Mucosa of descending colon (tissue), 3 donors: ENCODE measurements at regions not wholly inside any gene's neighbourhood (a gene's known extent, or its start where the extent isn't known, plus 50 kb on each side); places are given as distances from the start of the nearest gene placed in this dataset.

ENCODE experiments used
- ATAC-seq: fragments of 200-7000 bp; cut with Tn5 transposase; one replicate; pipeline ENCODE4 v1.9.1; 2020; ENCODE audit warnings: mild to moderate bottlenecking, moderate library complexity
- DNase-seq, 3 donors: peaks; one replicate each; pipeline ENCODE4 v3.0.0-alpha.2; 2020
- H3K36me3 ChIP-seq: fragments of 200-600 bp; one replicate; pipeline ENCODE4 v1.8.0; 2021; ENCODE audit warnings: low read depth, mild to moderate bottlenecking
- H3K4me1 ChIP-seq: fragments of 200-600 bp; one replicate; pipeline ENCODE4 v1.8.0; 2021; ENCODE audit warnings: low read depth, mild to moderate bottlenecking
- H3K4me3 ChIP-seq: fragments of 200-600 bp; one replicate; pipeline ENCODE4 v1.8.0; 2021; ENCODE audit warnings: mild to moderate bottlenecking
- H3K9me3 ChIP-seq: fragments of 200-600 bp; one replicate; pipeline ENCODE4 v1.8.0; 2021; ENCODE audit warnings: mild to moderate bottlenecking
- intact Hi-C, 2 donors: fragments of 100-400 bp; cut with DNase I in 1 of 2; cut with micrococcal nuclease in 1 of 2; formaldehyde crosslinking; loops; one replicate each; pipeline versions ENCODE4 v1.11.0 to v1.11.1; 2022; cut with DNase I, micrococcal nuclease
- TF ChIP-seq, protein P1 (sequence below): fragments of 200-600 bp; IDR thresholded peaks from one replicate; pipeline ENCODE4 v1.8.0; 2022; ENCODE audit warnings: antibody characterized with exemption, mild to moderate bottlenecking
- donor health status: DM: no; HTN: no; CAD: no; lungs with moderate emphysema.
- donor health status: DM: no; HTN: no; CAD: no.
- donor health status: DM: no; HTN: yes; CAD: no.

DNA sequence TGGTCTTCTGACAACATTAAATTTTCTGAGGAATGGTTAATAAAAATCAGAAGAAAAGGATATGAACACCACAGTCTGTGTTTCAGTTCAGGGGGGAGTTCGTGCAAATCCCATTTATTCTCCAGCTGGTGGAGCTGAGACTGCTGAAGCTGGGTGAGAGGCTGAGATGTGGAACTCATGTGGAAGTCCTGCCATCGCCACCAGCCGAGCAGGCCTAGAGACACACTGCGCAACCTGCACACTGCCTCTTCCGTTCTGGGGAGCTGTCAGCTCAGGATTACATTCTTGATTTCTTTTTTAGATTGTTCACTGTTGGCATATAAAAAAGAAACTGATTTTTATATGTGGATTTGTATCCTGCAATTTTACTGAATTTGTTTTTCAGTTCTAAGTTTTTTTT lies 66.6 kb upstream of the ELOVL6 start:
- TF ChIP-seq, protein P1, sequence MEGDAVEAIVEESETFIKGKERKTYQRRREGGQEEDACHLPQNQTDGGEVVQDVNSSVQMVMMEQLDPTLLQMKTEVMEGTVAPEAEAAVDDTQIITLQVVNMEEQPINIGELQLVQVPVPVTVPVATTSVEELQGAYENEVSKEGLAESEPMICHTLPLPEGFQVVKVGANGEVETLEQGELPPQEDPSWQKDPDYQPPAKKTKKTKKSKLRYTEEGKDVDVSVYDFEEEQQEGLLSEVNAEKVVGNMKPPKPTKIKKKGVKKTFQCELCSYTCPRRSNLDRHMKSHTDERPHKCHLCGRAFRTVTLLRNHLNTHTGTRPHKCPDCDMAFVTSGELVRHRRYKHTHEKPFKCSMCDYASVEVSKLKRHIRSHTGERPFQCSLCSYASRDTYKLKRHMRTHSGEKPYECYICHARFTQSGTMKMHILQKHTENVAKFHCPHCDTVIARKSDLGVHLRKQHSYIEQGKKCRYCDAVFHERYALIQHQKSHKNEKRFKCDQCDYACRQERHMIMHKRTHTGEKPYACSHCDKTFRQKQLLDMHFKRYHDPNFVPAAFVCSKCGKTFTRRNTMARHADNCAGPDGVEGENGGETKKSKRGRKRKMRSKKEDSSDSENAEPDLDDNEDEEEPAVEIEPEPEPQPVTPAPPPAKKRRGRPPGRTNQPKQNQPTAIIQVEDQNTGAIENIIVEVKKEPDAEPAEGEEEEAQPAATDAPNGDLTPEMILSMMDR = no peak
- DNase-seq (no peak), ATAC-seq (no peak)
- Histone ChIP-seq H3K4me1 (no peaks in the 10 kb centered on the region), H3K9me3 (no peaks in the 10 kb centered on the region), H3K36me3 (no peaks in the 10 kb centered on the region), H3K4me3 (no peak overlapping the region)
- intact Hi-C loops = no loop called here

DNA sequence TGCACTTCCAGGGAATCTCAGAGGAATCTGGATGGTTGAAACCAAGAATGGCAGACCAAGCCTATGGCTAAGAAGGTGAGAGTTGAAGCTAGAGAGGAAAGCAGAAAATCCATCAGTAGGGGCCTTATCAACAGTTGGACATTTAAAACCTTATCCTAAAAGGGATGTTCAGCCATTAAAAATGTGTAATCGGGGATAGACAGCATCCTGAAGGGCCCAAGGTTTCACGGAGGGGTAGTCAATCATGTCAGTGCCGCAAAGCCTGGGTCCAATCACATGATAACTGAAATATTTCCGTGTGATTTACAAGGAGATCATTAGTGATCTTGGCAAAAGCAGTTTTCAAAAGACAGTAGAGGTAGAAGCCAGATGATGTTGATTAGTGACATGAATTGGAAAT lies 61.9 kb upstream of the ELOVL6 start:
- TF ChIP-seq, protein P1 = no peak
- no peaks in the 10 kb centered on the region for H3K36me3 ChIP-seq
- no peaks in the 10 kb centered on the region for H3K9me3 ChIP-seq
- DNase-seq (no peak), ATAC-seq (no peak)
- no peaks in the 10 kb centered on the region for H3K4me1 ChIP-seq
- intact Hi-C loops = no loop called here
- H3K4me3 ChIP-seq = no peak overlapping the region

DNA sequence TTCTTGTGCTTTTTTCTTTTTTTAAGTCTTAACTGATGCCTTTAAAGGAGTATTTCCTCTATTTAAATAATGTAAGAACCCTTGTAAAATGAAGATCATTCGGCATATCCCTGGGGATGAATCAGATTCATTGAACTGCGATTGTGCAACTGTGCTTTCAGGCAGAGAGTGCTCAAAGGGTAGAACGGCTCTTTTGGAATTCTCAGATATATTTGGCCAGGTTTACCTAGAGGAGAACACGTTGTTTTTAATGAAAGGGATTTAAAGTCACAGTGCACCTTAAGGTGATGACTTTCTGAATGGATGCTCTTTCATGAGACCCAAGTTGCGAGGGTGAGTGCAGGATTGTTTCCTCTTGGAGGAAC lies 51.6 kb upstream of the ELOVL6 start:
- H3K4me3 ChIP-seq = no peak overlapping the region
- H3K9me3 ChIP-seq = no peaks in the 10 kb centered on the region
- no peaks in the 10 kb centered on the region for H3K36me3 ChIP-seq
- DNase-seq = no peak
- TF ChIP-seq, protein P1 = no peak
- intact Hi-C loops = no loop called here
- no peaks in the 10 kb centered on the region for H3K4me1 ChIP-seq
- ATAC-seq = no peak

DNA sequence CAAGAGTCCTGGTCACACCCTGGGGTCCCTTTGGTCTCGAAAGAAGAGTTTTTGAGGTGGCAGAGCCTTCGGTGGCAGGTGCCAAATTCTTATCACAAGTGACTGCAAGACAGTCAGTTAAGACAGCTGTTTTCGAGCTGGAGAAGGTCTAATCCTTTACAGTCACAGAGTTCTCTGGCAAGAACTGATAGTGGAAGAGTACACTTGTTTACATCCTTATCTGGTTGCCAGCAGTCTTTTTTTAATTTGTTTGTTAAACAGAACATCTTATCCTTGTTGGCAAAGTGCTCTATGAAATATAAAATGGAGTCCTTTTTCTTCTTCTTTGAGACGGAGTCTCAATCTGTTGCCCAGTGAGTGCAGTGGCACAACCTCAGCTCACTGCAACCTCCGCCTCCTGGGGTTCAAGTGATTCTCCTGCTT lies 50.4 kb upstream of the ELOVL6 start:
- Histone ChIP-seq H3K9me3 (no peaks in the 10 kb centered on the region), H3K4me1 (no peaks in the 10 kb centered on the region), H3K36me3 (no peaks in the 10 kb centered on the region), H3K4me3 (no peak overlapping the region)
- ATAC-seq (no peak), DNase-seq (no peak)
- intact Hi-C loops = no loop called here
- TF ChIP-seq, protein P1 = no peak
